Caki2 (cell line): ENCODE measurements at regions not wholly inside any gene's neighbourhood (a gene's known extent, or its start where the extent isn't known, plus 50 kb on each side); places are given as distances from the start of the nearest gene placed in this dataset.
A peak's percentile ranks its signal among the peaks of the same experiment; 100 is the strongest.

Source experiments
- DNase-seq: peaks from one replicate; pipeline ENCODE4 v3.0.0-alpha.2; 2015; ENCODE audit warnings: low read depth
- in situ Hi-C: cut with HindIII; loops from 2 replicates; pipeline ENCODE4 v1.10.0; 2016; ENCODE audit warnings: low sequenced_read_pairs, low pct_unique_long_range_greater_than_20kb, mixed read lengths

- in situ Hi-C loops, result no loop called here
These were observed 63.6 kb upstream of the JAK2 start for GRCh38 chr9:4921449-4921848.

GRCh38 chr9:4922101-4922500 is 63.0 kb upstream of the JAK2 start:
- DNase-seq, result no peak
- in situ Hi-C loops, result no loop called here

More at GRCh38 chr9:4921449-4921848, 63.6 kb upstream of the JAK2 start:
- no peak for DNase-seq

- in situ Hi-C loops, result no loop called here
- no peak for DNase-seq
These were observed 62.3 kb upstream of the JAK2 start for GRCh38 chr9:4922730-4923129.

GRCh38 chr9:4923141-4923540 is 61.9 kb upstream of the JAK2 start:
- in situ Hi-C loops, result no loop called here
- no peak for DNase-seq

- peak; percentile 4 for DNase-seq
- in situ Hi-C loops, result no loop called here
These were observed 61.2 kb upstream of the JAK2 start for GRCh38 chr9:4923580-4924544.

- in situ Hi-C loops, result no loop called here
- no peak for DNase-seq
These were observed 58.8 kb upstream of the JAK2 start for GRCh38 chr9:4926239-4926638.

GRCh38 chr9:4927043-4927471 is 58.0 kb upstream of the JAK2 start:
- DNase-seq, result no peak
- in situ Hi-C loops, result no loop called here

- DNase-seq, result no peak
- in situ Hi-C loops, result no loop called here
These were observed 57.4 kb upstream of the JAK2 start for GRCh38 chr9:4927701-4928100.

- DNase-seq, result no peak
- in situ Hi-C loops, result no loop called here
These were observed 55.2 kb upstream of the JAK2 start for GRCh38 chr9:4929917-4930316.

GRCh38 chr9:4932681-4933080 is 52.4 kb upstream of the JAK2 start:
- DNase-seq, result no peak
- in situ Hi-C loops, result no loop called here

- in situ Hi-C loops, result no loop called here
- DNase-seq, result no peak
These were observed 51.9 kb upstream of the JAK2 start for GRCh38 chr9:4933177-4933576.

GRCh38 chr9:4933861-4934260 is 51.2 kb upstream of the JAK2 start:
- no peak for DNase-seq
- in situ Hi-C loops, result no loop called here

- DNase-seq, result no peak
- in situ Hi-C loops, result no loop called here
These were observed 49.9 kb upstream of the JAK2 start for GRCh38 chr9:4935001-4935672.
